ENCODE measurements at regions not wholly inside any gene's neighbourhood (a gene's known extent, or its start where the extent isn't known, plus 50 kb on each side); places are given as distances from the start of the nearest gene placed in this dataset.

DNA sequence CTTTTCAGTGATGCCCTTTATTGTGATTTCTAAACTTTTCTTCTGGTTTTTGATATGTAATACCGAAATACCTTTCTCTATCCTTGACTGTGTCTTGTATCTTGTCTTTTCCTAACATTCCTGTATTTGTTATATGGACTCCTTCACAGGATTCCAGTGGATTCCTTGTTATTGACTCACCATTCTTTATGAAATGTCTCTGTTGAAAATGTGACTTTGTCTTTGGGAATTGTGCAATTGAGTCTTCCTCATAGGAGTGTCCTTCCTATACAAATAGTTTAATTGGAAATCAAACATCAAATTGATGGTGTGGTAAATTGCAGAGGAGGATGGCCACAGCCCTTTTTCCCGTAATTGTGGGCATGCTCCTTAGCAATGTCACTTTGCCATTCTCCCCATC is 296.6 kb upstream of the KITLG start:
- TF ChIP-seq POLR2A (IDR thresholded peaks at IDR 0.05; ENCODE audit: low read depth, low read length) = no peak
- TF ChIP-seq TAF1 (IDR thresholded peaks at IDR 0.05; ENCODE audit: borderline replicate concordance, low read depth, low read length) = no peak
- TF ChIP-seq POLR2AphosphoS5 (IDR thresholded peaks at IDR 0.05; ENCODE audit: low read depth, low read length) = no peak

All from GM12892 (cell line).